ENCODE measurements at regions not wholly inside any gene's neighbourhood (a gene's known extent, or its start where the extent isn't known, plus 50 kb on each side); places are given as distances from the start of the nearest gene placed in this dataset.

DNA sequence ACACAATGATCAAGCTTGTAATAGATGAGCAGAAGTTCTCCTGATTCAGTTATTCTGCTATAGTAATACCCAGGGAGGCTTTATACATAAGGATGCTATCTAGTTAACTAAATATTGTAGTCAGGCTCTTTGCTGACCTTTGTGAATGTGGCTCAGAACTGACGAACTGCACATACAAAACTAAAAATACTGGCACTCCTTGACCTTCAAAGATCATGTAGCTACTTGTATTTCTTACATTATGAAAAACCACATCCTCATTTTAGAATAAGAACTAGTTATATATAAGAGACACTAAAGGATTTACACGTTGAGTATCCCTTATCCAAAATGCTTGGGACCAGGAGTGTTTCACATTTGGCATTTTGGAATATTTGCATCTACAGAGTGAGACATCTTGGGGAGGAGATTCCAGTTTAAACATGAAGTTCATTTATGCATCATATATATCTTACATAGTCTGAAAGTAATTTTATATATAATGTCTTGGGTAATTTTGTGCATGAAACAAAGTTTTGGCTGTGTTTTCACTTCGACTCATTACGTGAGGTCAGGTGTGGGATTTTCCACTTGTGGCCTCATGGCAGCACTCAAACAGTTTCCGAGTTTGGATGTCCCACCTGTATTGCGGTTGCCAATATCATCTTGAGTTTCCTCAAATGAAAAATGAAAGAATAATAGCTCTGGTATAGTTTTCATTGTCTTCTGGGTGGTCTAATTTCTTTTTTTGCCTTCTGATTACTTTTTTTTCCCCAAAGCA, 58.4 kb upstream of the FBXL7 start:
- no peak for TF ChIP-seq POLR2A (IDR thresholded peaks at IDR 0.05)
- TF ChIP-seq, protein P1, sequence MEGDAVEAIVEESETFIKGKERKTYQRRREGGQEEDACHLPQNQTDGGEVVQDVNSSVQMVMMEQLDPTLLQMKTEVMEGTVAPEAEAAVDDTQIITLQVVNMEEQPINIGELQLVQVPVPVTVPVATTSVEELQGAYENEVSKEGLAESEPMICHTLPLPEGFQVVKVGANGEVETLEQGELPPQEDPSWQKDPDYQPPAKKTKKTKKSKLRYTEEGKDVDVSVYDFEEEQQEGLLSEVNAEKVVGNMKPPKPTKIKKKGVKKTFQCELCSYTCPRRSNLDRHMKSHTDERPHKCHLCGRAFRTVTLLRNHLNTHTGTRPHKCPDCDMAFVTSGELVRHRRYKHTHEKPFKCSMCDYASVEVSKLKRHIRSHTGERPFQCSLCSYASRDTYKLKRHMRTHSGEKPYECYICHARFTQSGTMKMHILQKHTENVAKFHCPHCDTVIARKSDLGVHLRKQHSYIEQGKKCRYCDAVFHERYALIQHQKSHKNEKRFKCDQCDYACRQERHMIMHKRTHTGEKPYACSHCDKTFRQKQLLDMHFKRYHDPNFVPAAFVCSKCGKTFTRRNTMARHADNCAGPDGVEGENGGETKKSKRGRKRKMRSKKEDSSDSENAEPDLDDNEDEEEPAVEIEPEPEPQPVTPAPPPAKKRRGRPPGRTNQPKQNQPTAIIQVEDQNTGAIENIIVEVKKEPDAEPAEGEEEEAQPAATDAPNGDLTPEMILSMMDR (IDR thresholded peaks at IDR 0.05) = no peak
- TF ChIP-seq POLR2AphosphoS5 (IDR thresholded peaks at IDR 0.05; ENCODE audit: insufficient read depth in 1 of 2, low read depth in 1 of 2) = no peak

Measured in vagina (tissue), 2 donors.